ENCODE measurements at regions not wholly inside any gene's neighbourhood (a gene's known extent, or its start where the extent isn't known, plus 50 kb on each side); places are given as distances from the start of the nearest gene placed in this dataset.

DNA sequence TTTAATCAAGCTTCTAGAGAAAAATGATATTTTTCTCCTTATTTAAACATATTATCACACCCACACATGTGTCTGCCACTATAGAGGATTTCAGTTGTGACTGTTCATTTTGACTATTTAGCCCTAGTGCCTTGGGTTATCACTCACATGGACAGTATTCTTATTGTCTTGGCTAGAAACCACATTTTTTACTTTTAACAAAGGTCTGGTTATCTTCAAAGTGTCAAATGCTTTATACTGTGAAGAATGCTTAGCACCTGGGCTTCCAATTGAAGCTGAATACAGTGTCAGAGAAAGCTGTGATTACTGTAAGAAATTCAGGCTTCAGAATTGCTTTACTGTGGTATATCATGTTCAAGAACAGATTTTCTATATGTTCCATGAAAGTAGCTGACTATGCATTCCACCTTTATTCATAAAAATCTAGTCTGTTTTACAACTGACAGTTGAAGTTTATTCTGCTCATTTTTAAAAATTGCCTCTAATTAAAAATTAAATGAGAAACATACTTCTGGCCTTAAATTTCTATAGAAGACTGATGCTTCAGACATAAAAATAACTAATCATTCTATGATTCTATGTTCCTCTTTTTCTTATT is 278.6 kb downstream of the SEMA3D start (continued):
- TF ChIP-seq, protein P1, sequence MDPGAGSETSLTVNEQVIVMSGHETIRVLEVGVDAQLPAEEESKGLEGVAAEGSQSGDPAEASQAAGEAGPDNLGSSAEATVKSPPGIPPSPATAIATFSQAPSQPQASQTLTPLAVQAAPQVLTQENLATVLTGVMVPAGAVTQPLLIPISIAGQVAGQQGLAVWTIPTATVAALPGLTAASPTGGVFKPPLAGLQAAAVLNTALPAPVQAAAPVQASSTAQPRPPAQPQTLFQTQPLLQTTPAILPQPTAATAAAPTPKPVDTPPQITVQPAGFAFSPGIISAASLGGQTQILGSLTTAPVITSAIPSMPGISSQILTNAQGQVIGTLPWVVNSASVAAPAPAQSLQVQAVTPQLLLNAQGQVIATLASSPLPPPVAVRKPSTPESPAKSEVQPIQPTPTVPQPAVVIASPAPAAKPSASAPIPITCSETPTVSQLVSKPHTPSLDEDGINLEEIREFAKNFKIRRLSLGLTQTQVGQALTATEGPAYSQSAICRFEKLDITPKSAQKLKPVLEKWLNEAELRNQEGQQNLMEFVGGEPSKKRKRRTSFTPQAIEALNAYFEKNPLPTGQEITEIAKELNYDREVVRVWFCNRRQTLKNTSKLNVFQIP (CRISPR knock-in tag; IDR thresholded peaks at IDR 0.05; ENCODE audit: borderline replicate concordance, low read depth): no peak
- TF ChIP-seq ZNF70 (CRISPR knock-in tag; IDR thresholded peaks at IDR 0.05) (no peak), ESRRG (CRISPR knock-in tag; IDR thresholded peaks at IDR 0.05) (no peak), GLIS3 (CRISPR knock-in tag; IDR thresholded peaks at IDR 0.05) (no peak), ISL1 (CRISPR knock-in tag; IDR thresholded peaks at IDR 0.05) (no peak), PPARA (CRISPR knock-in tag; IDR thresholded peaks at IDR 0.05; ENCODE audit: borderline replicate concordance) (no peak), ZFP30 (CRISPR knock-in tag; IDR thresholded peaks at IDR 0.05) (no peak), OSR1 (CRISPR knock-in tag; IDR thresholded peaks at IDR 0.05) (no peak), CSRNP3 (CRISPR knock-in tag; IDR thresholded peaks at IDR 0.05) (no peak), TOX (CRISPR knock-in tag; IDR thresholded peaks at IDR 0.05; ENCODE audit: borderline replicate concordance) (no peak), TCF4 (CRISPR knock-in tag; IDR thresholded peaks at IDR 0.05; ENCODE audit: borderline replicate concordance) (no peak)

DNA sequence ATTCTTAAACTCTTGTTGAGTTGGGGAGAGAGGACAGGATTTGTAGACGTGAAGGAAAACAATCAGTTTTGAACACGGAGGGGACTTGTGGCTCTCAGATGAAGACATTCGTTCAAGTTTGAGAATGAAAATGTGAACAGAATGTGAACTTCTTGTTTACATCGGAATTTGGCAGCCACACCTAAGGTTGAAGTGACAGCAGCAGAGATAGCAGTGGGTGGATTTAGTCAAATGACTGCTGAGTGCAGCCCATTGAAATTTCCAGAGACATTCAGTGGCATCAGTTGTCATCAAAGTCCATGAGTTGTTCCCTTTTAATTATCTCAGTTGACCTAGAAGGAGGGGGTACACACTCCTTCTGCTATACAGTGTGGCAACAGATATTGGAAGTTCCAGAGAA is 280.0 kb downstream of the SEMA3D start:
- TF ChIP-seq ZNF70 (CRISPR knock-in tag; IDR thresholded peaks at IDR 0.05) (no peak), OSR1 (CRISPR knock-in tag; IDR thresholded peaks at IDR 0.05) (no peak), ZFP30 (CRISPR knock-in tag; IDR thresholded peaks at IDR 0.05) (no peak)
- no peak for ATAC-seq

DNA sequence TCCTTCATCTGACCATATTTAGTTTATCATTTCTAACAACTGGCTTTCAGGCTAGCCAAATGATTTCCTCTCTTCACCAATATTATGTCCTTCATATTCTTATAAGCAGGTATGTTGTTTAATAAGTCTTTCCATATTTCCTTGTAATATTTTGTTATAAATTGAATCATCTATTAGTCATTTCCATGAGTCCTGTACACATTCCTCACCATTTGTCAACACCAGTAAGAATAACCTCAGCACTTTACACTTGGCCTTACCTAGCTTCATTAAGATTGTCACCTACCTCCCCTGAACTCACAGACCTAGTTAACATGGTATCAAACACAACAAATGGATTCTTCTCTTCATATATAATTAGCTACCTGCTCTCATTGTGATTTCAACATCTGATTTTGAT is 282.3 kb downstream of the SEMA3D start:
- TF ChIP-seq CREB5 (CRISPR knock-in tag; IDR thresholded peaks at IDR 0.05; ENCODE audit: low read depth) (no peak), OSR1 (CRISPR knock-in tag; IDR thresholded peaks at IDR 0.05) (no peak), ZNF8 (CRISPR knock-in tag; IDR thresholded peaks at IDR 0.05) (no peak), ARNTL (CRISPR knock-in tag; IDR thresholded peaks at IDR 0.05; ENCODE audit: borderline replicate concordance, low read depth) (no peak), ISL1 (CRISPR knock-in tag; IDR thresholded peaks at IDR 0.05) (no peak)
- TF ChIP-seq, protein P1 (CRISPR knock-in tag; IDR thresholded peaks at IDR 0.05; ENCODE audit: borderline replicate concordance, low read depth): no peak
- TF ChIP-seq, protein P2, sequence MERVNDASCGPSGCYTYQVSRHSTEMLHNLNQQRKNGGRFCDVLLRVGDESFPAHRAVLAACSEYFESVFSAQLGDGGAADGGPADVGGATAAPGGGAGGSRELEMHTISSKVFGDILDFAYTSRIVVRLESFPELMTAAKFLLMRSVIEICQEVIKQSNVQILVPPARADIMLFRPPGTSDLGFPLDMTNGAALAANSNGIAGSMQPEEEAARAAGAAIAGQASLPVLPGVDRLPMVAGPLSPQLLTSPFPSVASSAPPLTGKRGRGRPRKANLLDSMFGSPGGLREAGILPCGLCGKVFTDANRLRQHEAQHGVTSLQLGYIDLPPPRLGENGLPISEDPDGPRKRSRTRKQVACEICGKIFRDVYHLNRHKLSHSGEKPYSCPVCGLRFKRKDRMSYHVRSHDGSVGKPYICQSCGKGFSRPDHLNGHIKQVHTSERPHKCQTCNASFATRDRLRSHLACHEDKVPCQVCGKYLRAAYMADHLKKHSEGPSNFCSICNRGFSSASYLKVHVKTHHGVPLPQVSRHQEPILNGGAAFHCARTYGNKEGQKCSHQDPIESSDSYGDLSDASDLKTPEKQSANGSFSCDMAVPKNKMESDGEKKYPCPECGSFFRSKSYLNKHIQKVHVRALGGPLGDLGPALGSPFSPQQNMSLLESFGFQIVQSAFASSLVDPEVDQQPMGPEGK (CRISPR knock-in tag; IDR thresholded peaks at IDR 0.05; ENCODE audit: borderline replicate concordance): no peak

DNA sequence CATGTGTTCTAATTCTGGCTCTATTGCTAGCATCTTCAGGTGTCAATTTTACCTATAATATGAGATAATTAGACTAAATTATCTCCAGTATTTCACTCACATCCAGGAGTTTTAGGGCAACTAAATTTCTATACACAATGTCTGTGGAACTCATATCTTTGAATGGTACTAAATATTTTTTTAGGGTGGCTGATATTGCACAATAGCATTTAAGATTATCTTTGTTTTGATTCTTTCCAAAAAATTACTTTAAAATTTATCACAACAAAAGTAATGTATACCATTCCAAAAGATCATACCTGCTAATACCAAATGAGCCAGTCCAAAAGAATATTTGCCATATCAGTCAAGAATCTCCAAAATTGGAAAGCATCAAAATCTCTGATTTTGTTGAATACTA is 285.5 kb downstream of the SEMA3D start:
- TF ChIP-seq BACH2 (CRISPR knock-in tag; IDR thresholded peaks at IDR 0.05; ENCODE audit: borderline replicate concordance) (no peak), GLIS3 (CRISPR knock-in tag; IDR thresholded peaks at IDR 0.05) (no peak), ESRRG (CRISPR knock-in tag; IDR thresholded peaks at IDR 0.05) (no peak), ZNF565 (CRISPR knock-in tag; conservative IDR thresholded peaks at IDR 0.05; ENCODE audit: low read depth) (no peak), TCF4 (CRISPR knock-in tag; IDR thresholded peaks at IDR 0.05; ENCODE audit: borderline replicate concordance) (no peak), PPARA (CRISPR knock-in tag; IDR thresholded peaks at IDR 0.05; ENCODE audit: borderline replicate concordance) (no peak), ZC3H10 (CRISPR knock-in tag; IDR thresholded peaks at IDR 0.05) (no peak), ISL1 (CRISPR knock-in tag; IDR thresholded peaks at IDR 0.05) (no peak), ARNTL (CRISPR knock-in tag; IDR thresholded peaks at IDR 0.05; ENCODE audit: borderline replicate concordance, low read depth) (no peak), ZNF8 (CRISPR knock-in tag; IDR thresholded peaks at IDR 0.05) (no peak), RARB (CRISPR knock-in tag; IDR thresholded peaks at IDR 0.05) (no peak), ZNF70 (CRISPR knock-in tag; IDR thresholded peaks at IDR 0.05) (no peak)
- TF ChIP-seq, protein P1 (CRISPR knock-in tag; IDR thresholded peaks at IDR 0.05; ENCODE audit: borderline replicate concordance, low read depth): no peak
- TF ChIP-seq, protein P3, sequence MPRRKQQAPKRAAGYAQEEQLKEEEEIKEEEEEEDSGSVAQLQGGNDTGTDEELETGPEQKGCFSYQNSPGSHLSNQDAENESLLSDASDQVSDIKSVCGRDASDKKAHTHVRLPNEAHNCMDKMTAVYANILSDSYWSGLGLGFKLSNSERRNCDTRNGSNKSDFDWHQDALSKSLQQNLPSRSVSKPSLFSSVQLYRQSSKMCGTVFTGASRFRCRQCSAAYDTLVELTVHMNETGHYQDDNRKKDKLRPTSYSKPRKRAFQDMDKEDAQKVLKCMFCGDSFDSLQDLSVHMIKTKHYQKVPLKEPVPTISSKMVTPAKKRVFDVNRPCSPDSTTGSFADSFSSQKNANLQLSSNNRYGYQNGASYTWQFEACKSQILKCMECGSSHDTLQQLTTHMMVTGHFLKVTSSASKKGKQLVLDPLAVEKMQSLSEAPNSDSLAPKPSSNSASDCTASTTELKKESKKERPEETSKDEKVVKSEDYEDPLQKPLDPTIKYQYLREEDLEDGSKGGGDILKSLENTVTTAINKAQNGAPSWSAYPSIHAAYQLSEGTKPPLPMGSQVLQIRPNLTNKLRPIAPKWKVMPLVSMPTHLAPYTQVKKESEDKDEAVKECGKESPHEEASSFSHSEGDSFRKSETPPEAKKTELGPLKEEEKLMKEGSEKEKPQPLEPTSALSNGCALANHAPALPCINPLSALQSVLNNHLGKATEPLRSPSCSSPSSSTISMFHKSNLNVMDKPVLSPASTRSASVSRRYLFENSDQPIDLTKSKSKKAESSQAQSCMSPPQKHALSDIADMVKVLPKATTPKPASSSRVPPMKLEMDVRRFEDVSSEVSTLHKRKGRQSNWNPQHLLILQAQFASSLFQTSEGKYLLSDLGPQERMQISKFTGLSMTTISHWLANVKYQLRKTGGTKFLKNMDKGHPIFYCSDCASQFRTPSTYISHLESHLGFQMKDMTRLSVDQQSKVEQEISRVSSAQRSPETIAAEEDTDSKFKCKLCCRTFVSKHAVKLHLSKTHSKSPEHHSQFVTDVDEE (CRISPR knock-in tag; IDR thresholded peaks at IDR 0.05): no peak
- no peak for ATAC-seq

More for the DNA sequence above, 282.3 kb downstream of the SEMA3D start:
- ATAC-seq: no peak
